IMR-90 (cell line): ENCODE measurements at regions not wholly inside any gene's neighbourhood (a gene's known extent, or its start where the extent isn't known, plus 50 kb on each side); places are given as distances from the start of the nearest gene placed in this dataset.
"Not testable (repeated sequence)": the region's sequence is repeated elsewhere in the genome, so short reads cannot be mapped to it uniquely, and the experiment has no call there.

Source experiments
- ATAC-seq: fragments of 200-7000 bp; cut with Tn5 transposase; 2 replicates; pipeline ENCODE4 v1.9.1; 2020; ENCODE audit warnings: low read depth, mild to moderate bottlenecking, moderate library complexity
- BruUV-seq: library from RNA; stranded (reverse); fragments of 400-500 nt; replicated peaks from 2 replicates; lab custom pipeline; 2021; lab: Mats Ljungman, UMichigan
- CTCF ChIA-PET: fragments of 300-600 bp; formaldehyde crosslinking; extraction: SDS; loops from one replicate; lab custom pipeline; 2021; ENCODE audit warnings: antibody characterized with exemption; lab: Yijun Ruan, JAX
- POLR2A ChIA-PET: fragments of 300-600 bp; sonication (Branson Sonifier 250); formaldehyde crosslinking; loops from one replicate; lab custom pipeline; 2022; ENCODE audit warnings: antibody characterized with exemption; ENCODE audit not compliant: unreplicated experiment; lab: Charles Lee
- DNase-seq: peaks from one replicate; pipeline ENCODE4 v3.0.0; 2013
- H2AFZ ChIP-seq: replicated peaks from 2 replicates; pipeline ENCODE3; 2013; ENCODE audit warnings: low read length, mild to moderate bottlenecking; ENCODE audit not compliant: poor library complexity
- H2AK5ac ChIP-seq: 2 replicates; pipeline ENCODE4 v1.6.1; 2013; ENCODE audit warnings: low read depth, low read length, inconsistent platforms
- H2AK9ac ChIP-seq: replicated peaks from 2 replicates; pipeline ENCODE3; 2013; ENCODE audit warnings: mild to moderate bottlenecking, low read depth, low read length, moderate library complexity; ENCODE audit not compliant: poor library complexity
- H2BK120ac ChIP-seq: 2 replicates; pipeline ENCODE4 v1.6.1; 2013; ENCODE audit warnings: low read depth, low read length, inconsistent platforms
- H2BK15ac ChIP-seq: 3 replicates; pipeline ENCODE4 v1.6.1; 2013; ENCODE audit warnings: low read depth, low read length, inconsistent platforms
- H2BK20ac ChIP-seq: 2 replicates; pipeline ENCODE4 v1.6.1; 2013; ENCODE audit warnings: low read depth, mild to moderate bottlenecking, inconsistent platforms, low read length, moderate library complexity
- H2BK5ac ChIP-seq: 2 replicates; pipeline ENCODE4 v1.6.1; 2013; ENCODE audit warnings: mild to moderate bottlenecking, low read depth, low read length, inconsistent platforms; ENCODE audit not compliant: poor library complexity, severe bottlenecking
- H3K14ac ChIP-seq: replicated peaks from 2 replicates; pipeline ENCODE4 v1.6.1; 2013; ENCODE audit warnings: low read depth, low read length, inconsistent platforms
- H3K18ac ChIP-seq: 2 replicates; pipeline ENCODE4 v1.6.1; 2013; ENCODE audit warnings: low read depth, low read length, control low read depth
- H3K23ac ChIP-seq: 2 replicates; pipeline ENCODE4 v1.6.1; 2013; ENCODE audit warnings: low read depth, low read length, inconsistent platforms
- H3K27ac ChIP-seq: 2 replicates; pipeline ENCODE4 v1.5.1; 2013; ENCODE audit warnings: mild to moderate bottlenecking, control low read depth, low read length; ENCODE audit not compliant: insufficient read depth
- H3K27me3 ChIP-seq: 2 replicates; pipeline ENCODE4 v1.6.1; 2013; ENCODE audit warnings: low read length; ENCODE audit not compliant: control insufficient read depth, insufficient read depth
- H3K36me3 ChIP-seq: 2 replicates; pipeline ENCODE4 v1.6.1; 2013; ENCODE audit warnings: low read length, mixed read lengths; ENCODE audit not compliant: control insufficient read depth, insufficient read depth
- H3K4ac ChIP-seq: 2 replicates; pipeline ENCODE4 v1.6.1; 2013; ENCODE audit warnings: low read depth, low read length, inconsistent platforms
- H3K4me1 ChIP-seq: 2 replicates; pipeline ENCODE4 v1.6.1; 2013; ENCODE audit warnings: low read length, mixed read lengths; ENCODE audit not compliant: control insufficient read depth, insufficient read depth
- H3K4me2 ChIP-seq: 2 replicates; pipeline ENCODE4 v1.6.1; 2013; ENCODE audit warnings: low read depth, mild to moderate bottlenecking, control low read depth, low read length, moderate library complexity
- H3K4me3 ChIP-seq: 2 replicates; pipeline ENCODE4 v1.5.1; 2013; ENCODE audit warnings: low read depth, mild to moderate bottlenecking, control low read depth, low read length, moderate library complexity; ENCODE audit not compliant: insufficient read depth
- H3K56ac ChIP-seq: 2 replicates; pipeline ENCODE4 v1.6.1; 2013; ENCODE audit warnings: low read length, inconsistent platforms; ENCODE audit not compliant: insufficient read depth; ENCODE audit errors: extremely low read depth
- H3K79me1 ChIP-seq, 2 experiments: 2 replicates each; pipeline ENCODE4 v1.6.1; 2013; ENCODE audit warnings: low read length in 2 of 2, inconsistent platforms in 1 of 2, low read depth in 1 of 2
- H3K9ac ChIP-seq: 2 replicates; pipeline ENCODE4 v1.6.1; 2013; ENCODE audit warnings: low read depth, low read length, control low read depth
- H3K9me1 ChIP-seq: 2 replicates; pipeline ENCODE4 v1.6.1; 2013; ENCODE audit warnings: low read length, inconsistent platforms; ENCODE audit not compliant: insufficient read depth
- H3K9me3 ChIP-seq: 2 replicates; pipeline ENCODE4 v1.6.1; 2013; ENCODE audit warnings: low read length; ENCODE audit not compliant: control insufficient read depth, insufficient read depth
- H4K20me1 ChIP-seq: 2 replicates; pipeline ENCODE4 v1.6.1; 2013; ENCODE audit warnings: low read length, inconsistent platforms; ENCODE audit not compliant: insufficient read depth
- H4K5ac ChIP-seq: 2 replicates; pipeline ENCODE4 v1.6.1; 2013; ENCODE audit warnings: mild to moderate bottlenecking, low read depth, low read length, control low read depth
- H4K8ac ChIP-seq, 2 experiments: 2 replicates each; pipeline ENCODE4 v1.6.1; 2013; ENCODE audit warnings: low read depth in 2 of 2, low read length in 2 of 2, control low read depth in 1 of 2, inconsistent platforms in 1 of 2
- H4K91ac ChIP-seq: 2 replicates; pipeline ENCODE4 v1.6.1; 2013; ENCODE audit warnings: low read depth, low read length, inconsistent platforms; ENCODE audit not compliant: insufficient read depth
- WGBS, 2 experiments: methylation state at CpG; one replicate each; pipeline versions ENCODE4 v1.1.5 to v1.1.7; 2013; ENCODE audit warnings: missing lambda C conversion rate in 2 of 2; ENCODE audit not compliant: insufficient read length in 1 of 2; ENCODE audit errors: extremely low coverage in 2 of 2; 5-methylcytosine and 5-hydroxymethylcytosine counted together
- dilution Hi-C: fragments of 300-500 bp; cut with HindIII; formaldehyde crosslinking; loops from one replicate; pipeline ENCODE4 v1.14.3; 2018; ENCODE audit warnings: low sequenced_read_pairs; ENCODE audit not compliant: unreplicated experiment
- in situ Hi-C: fragments of 300-500 bp; cut with MboI; formaldehyde crosslinking; loops from 3 replicates; pipeline ENCODE4 v1.14.3; 2019; ENCODE audit warnings: low sequenced_read_pairs, inconsistent platforms, mixed read lengths
- intact Hi-C: fragments of 100-400 bp; cut with micrococcal nuclease; formaldehyde crosslinking; loops from 2 replicates; pipeline ENCODE4 v1.10.0; 2022

DNA sequence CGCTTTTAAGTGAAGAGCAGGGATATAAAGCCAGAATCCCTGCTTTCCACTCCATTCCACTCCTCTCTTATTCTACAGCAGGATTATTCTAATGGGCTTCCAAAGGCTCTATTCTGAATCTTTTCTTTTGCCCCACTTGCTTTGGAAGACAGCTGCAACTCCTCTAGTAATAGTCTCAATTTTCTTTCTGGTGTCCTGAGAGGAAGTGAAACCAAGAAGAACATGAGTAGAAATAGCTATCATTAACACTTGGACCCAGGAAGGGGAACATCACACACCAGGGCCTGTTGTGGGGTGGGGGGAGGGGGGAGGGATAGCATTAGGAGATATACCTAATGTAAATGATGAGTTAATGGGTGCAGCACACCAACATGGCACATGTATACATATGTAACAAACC is 1597.9 kb downstream of the OLFM4 start:
- H3K14ac ChIP-seq, H3K9me3 ChIP-seq, H3K56ac ChIP-seq, intact Hi-C loops, H3K18ac ChIP-seq, H4K91ac ChIP-seq, H2BK15ac ChIP-seq, H3K23ac ChIP-seq, H3K4me3 ChIP-seq, H4K8ac ChIP-seq, H3K27me3 ChIP-seq, in situ Hi-C loops, H2AFZ ChIP-seq, H3K4me2 ChIP-seq, H2BK120ac ChIP-seq, H3K4me1 ChIP-seq, POLR2A ChIA-PET, H3K4ac ChIP-seq, DNase-seq, H3K79me1 ChIP-seq, H2BK5ac ChIP-seq, H4K20me1 ChIP-seq, H3K9me1 ChIP-seq, H2AK9ac ChIP-seq, CTCF ChIA-PET, H2BK20ac ChIP-seq, H3K36me3 ChIP-seq, H2AK5ac ChIP-seq, H3K9ac ChIP-seq, BruUV-seq, H3K27ac ChIP-seq, ATAC-seq, dilution Hi-C loops, H4K5ac ChIP-seq: not testable (repeated sequence)
- WGBS, 2 experiments, result no CpG with 5 or more reads among the region's 1 CpG
